ENCODE measurements at regions not wholly inside any gene's neighbourhood (a gene's known extent, or its start where the extent isn't known, plus 50 kb on each side); places are given as distances from the start of the nearest gene placed in this dataset.
A peak's percentile ranks its signal among the peaks of the same experiment; 100 is the strongest.

DNA sequence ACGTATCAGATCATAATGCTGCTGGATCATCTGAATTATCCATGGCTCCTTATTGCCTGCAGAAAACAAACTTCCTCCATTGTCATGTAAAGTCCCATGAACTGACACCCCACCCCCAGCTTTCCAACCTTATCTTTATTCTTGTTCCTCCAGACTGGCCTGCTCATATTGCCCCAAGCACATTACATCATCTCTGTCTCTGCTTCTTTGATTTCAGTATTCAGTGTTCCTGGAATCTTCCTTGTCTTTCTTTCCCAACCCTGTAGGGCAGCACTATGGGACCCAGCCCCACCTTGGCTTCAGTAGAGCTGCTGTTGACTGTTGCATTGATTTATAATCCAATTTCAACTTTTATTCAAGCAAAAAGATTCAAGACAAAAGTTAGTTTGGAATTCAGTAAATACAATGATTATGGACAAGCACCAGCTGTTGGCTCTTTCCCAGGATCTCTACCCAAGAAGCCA, 187.5 kb upstream of the ECI2 start (continued):
- TF ChIP-seq, protein P1, sequence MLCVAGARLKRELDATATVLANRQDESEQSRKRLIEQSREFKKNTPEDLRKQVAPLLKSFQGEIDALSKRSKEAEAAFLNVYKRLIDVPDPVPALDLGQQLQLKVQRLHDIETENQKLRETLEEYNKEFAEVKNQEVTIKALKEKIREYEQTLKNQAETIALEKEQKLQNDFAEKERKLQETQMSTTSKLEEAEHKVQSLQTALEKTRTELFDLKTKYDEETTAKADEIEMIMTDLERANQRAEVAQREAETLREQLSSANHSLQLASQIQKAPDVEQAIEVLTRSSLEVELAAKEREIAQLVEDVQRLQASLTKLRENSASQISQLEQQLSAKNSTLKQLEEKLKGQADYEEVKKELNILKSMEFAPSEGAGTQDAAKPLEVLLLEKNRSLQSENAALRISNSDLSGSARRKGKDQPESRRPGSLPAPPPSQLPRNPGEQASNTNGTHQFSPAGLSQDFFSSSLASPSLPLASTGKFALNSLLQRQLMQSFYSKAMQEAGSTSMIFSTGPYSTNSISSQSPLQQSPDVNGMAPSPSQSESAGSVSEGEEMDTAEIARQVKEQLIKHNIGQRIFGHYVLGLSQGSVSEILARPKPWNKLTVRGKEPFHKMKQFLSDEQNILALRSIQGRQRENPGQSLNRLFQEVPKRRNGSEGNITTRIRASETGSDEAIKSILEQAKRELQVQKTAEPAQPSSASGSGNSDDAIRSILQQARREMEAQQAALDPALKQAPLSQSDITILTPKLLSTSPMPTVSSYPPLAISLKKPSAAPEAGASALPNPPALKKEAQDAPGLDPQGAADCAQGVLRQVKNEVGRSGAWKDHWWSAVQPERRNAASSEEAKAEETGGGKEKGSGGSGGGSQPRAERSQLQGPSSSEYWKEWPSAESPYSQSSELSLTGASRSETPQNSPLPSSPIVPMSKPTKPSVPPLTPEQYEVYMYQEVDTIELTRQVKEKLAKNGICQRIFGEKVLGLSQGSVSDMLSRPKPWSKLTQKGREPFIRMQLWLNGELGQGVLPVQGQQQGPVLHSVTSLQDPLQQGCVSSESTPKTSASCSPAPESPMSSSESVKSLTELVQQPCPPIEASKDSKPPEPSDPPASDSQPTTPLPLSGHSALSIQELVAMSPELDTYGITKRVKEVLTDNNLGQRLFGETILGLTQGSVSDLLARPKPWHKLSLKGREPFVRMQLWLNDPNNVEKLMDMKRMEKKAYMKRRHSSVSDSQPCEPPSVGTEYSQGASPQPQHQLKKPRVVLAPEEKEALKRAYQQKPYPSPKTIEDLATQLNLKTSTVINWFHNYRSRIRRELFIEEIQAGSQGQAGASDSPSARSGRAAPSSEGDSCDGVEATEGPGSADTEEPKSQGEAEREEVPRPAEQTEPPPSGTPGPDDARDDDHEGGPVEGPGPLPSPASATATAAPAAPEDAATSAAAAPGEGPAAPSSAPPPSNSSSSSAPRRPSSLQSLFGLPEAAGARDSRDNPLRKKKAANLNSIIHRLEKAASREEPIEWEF (CRISPR knock-in tag; IDR thresholded peaks at IDR 0.05), result no peak
- TF ChIP-seq PPARD (CRISPR knock-in tag; IDR thresholded peaks at IDR 0.05), result no peak
- TF ChIP-seq XRCC4 (IDR thresholded peaks at IDR 0.05; ENCODE audit: extremely low read depth, insufficient read depth, insufficient read length), result no peak
- TF ChIP-seq HDAC1 (IDR thresholded peaks at IDR 0.05), result no peak
- 0 out of 2 replicates have a peak, but pooled peaks have one; percentile 14 for TF ChIP-seq TCFL5 (CRISPR knock-in tag; conservative IDR thresholded peaks at IDR 0.05)
- TF ChIP-seq ZNF324 (CRISPR knock-in tag; IDR thresholded peaks at IDR 0.05), result no peak
- no peak for TF ChIP-seq POLR2A (conservative IDR thresholded peaks at IDR 0.05)
- peak in 1 of 2 experiments; percentile 86; a peak in 2 of 4 replicates for TF ChIP-seq TBL1XR1 (IDR thresholded peaks at IDR 0.05; ENCODE audit: low read length in 2 of 2)
- TF ChIP-seq TCF3 (CRISPR knock-in tag; IDR thresholded peaks at IDR 0.05), result peak; percentile 60
- TF ChIP-seq KLF10 (CRISPR knock-in tag; IDR thresholded peaks at IDR 0.05), result no peak
- no peak for TF ChIP-seq EHMT2 (IDR thresholded peaks at IDR 0.05)
- peak; percentile 55; the same call in 1 of the 2 replicates for TF ChIP-seq ZEB2 (IDR thresholded peaks at IDR 0.05)
- peak; percentile 19 to 48; a peak in 1 of 4 replicates for TF ChIP-seq RAD21 (CRISPR knock-in tag; conservative IDR thresholded peaks at IDR 0.05 in 1 of 2, IDR thresholded peaks at IDR 0.05 in 1 of 2)
- TF ChIP-seq ZNF583 (CRISPR knock-in tag; IDR thresholded peaks at IDR 0.05), result no peak
- TF ChIP-seq ZNF551 (CRISPR knock-in tag; IDR thresholded peaks at IDR 0.05), result no peak
- TF ChIP-seq HDAC2 (IDR thresholded peaks at IDR 0.05), result peak; percentile 87
- TF ChIP-seq POLR2AphosphoS5 (IDR thresholded peaks at IDR 0.05; ENCODE audit: control insufficient read depth, insufficient read depth, low read depth, low read length), result no peak
- TF ChIP-seq, protein P2, sequence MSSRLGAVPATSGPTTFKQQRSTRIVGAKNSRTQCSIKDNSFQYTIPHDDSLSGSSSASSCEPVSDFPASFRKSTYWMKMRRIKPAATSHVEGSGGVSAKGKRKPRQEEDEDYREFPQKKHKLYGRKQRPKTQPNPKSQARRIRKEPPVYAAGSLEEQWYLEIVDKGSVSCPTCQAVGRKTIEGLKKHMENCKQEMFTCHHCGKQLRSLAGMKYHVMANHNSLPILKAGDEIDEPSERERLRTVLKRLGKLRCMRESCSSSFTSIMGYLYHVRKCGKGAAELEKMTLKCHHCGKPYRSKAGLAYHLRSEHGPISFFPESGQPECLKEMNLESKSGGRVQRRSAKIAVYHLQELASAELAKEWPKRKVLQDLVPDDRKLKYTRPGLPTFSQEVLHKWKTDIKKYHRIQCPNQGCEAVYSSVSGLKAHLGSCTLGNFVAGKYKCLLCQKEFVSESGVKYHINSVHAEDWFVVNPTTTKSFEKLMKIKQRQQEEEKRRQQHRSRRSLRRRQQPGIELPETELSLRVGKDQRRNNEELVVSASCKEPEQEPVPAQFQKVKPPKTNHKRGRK (tag; IDR thresholded peaks at IDR 0.05), result no peak
- TF ChIP-seq ZNF444 (CRISPR knock-in tag; IDR thresholded peaks at IDR 0.05), result no peak
- no peak for TF ChIP-seq ZNF696 (CRISPR knock-in tag; conservative IDR thresholded peaks at IDR 0.05)
- TF ChIP-seq, protein P3, sequence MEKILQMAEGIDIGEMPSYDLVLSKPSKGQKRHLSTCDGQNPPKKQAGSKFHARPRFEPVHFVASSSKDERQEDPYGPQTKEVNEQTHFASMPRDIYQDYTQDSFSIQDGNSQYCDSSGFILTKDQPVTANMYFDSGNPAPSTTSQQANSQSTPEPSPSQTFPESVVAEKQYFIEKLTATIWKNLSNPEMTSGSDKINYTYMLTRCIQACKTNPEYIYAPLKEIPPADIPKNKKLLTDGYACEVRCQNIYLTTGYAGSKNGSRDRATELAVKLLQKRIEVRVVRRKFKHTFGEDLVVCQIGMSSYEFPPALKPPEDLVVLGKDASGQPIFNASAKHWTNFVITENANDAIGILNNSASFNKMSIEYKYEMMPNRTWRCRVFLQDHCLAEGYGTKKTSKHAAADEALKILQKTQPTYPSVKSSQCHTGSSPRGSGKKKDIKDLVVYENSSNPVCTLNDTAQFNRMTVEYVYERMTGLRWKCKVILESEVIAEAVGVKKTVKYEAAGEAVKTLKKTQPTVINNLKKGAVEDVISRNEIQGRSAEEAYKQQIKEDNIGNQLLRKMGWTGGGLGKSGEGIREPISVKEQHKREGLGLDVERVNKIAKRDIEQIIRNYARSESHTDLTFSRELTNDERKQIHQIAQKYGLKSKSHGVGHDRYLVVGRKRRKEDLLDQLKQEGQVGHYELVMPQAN (IDR thresholded peaks at IDR 0.05; ENCODE audit: borderline replicate concordance), result no peak
- TF ChIP-seq NFXL1 (CRISPR knock-in tag; IDR thresholded peaks at IDR 0.05), result no peak
- TF ChIP-seq PTBP1 (IDR thresholded peaks at IDR 0.05; ENCODE audit: low read depth, low read length), result no peak
- TF ChIP-seq ZNF197 (CRISPR knock-in tag; IDR thresholded peaks at IDR 0.05; ENCODE audit: low read depth), result peak; percentile 79

All from K562 (cell line).